ENCODE measurements at regions not wholly inside any gene's neighbourhood (a gene's known extent, or its start where the extent isn't known, plus 50 kb on each side); places are given as distances from the start of the nearest gene placed in this dataset.
"Not testable (repeated sequence)": the region's sequence is repeated elsewhere in the genome, so short reads cannot be mapped to it uniquely, and the experiment has no call there.

GRCh38 chr2:129532158-129532557 is 447.3 kb upstream of the RAB6C start:
- H3K4me3 Mint-ChIP-seq; H3K27ac Mint-ChIP-seq; H3K27me3 Mint-ChIP-seq (ENCODE audit: low read depth in 3 of 3); H3K36me3 Mint-ChIP-seq; DNase-seq; H3K4me1 Mint-ChIP-seq: not testable (repeated sequence)
- H3K9me3 Mint-ChIP-seq: peaks cover 6 to 30% (median 8%) of the 10 kb centered on the region in 6 donors

- H3K9me3 Mint-ChIP-seq: peaks cover 0 to 11% (median 3%) of the 10 kb centered on the region in 6 donors
- H3K4me1 Mint-ChIP-seq: no peaks in the 10 kb centered on the region
- no peaks in the 10 kb centered on the region for H3K36me3 Mint-ChIP-seq
- H3K27ac Mint-ChIP-seq: no peak overlapping the region
- no peak for DNase-seq
- H3K27me3 Mint-ChIP-seq (ENCODE audit: low read depth in 3 of 3): peaks cover 0 to 3% (median 2%) of the 10 kb centered on the region in 3 donors
- no peak overlapping the region for H3K4me3 Mint-ChIP-seq
Observed at GRCh38 chr2:129548880-129549279, 430.6 kb upstream of the RAB6C start.

- Mint-ChIP-seq H3K27me3 (ENCODE audit: low read depth in 3 of 3) (peaks cover 0 to 2% (median under 1%) of the 10 kb centered on the region in 3 donors), H3K27ac (no peak overlapping the region), H3K36me3 (no peaks in the 10 kb centered on the region), H3K4me3 (no peak overlapping the region), H3K4me1 (no peaks in the 10 kb centered on the region), H3K9me3 (peaks cover 0 to 10% (median 0%) of the 10 kb centered on the region in 6 donors)
- no peak for DNase-seq
Observed at GRCh38 chr2:129550536-129550935, 428.9 kb upstream of the RAB6C start.

GRCh38 chr2:129554373-129554772 is 425.1 kb upstream of the RAB6C start:
- Mint-ChIP-seq H3K4me1 (no peaks in the 10 kb centered on the region), H3K9me3 (peaks cover 0 to 7% (median 0%) of the 10 kb centered on the region in 6 donors), H3K36me3 (no peaks in the 10 kb centered on the region), H3K27ac (no peak overlapping the region), H3K4me3 (no peak overlapping the region), H3K27me3 (ENCODE audit: low read depth in 3 of 3) (peaks cover 0 to 1% (median 0%) of the 10 kb centered on the region in 3 donors)
- DNase-seq: no peak

- Mint-ChIP-seq H3K27me3 (ENCODE audit: low read depth in 3 of 3) (peaks cover 0 to 4% (median 0%) of the 10 kb centered on the region in 3 donors), H3K9me3 (peaks cover 0 to 6% (median 0%) of the 10 kb centered on the region in 6 donors), H3K4me1 (no peaks in the 10 kb centered on the region), H3K4me3 (no peak overlapping the region), H3K27ac (no peak overlapping the region), H3K36me3 (no peaks in the 10 kb centered on the region)
- DNase-seq: no peak
Observed at GRCh38 chr2:129559101-129559500, 420.4 kb upstream of the RAB6C start.

- Mint-ChIP-seq H3K4me1 (no peaks in the 10 kb centered on the region), H3K4me3 (no peak overlapping the region), H3K9me3 (peaks cover 6 to 30% (median 10%) of the 10 kb centered on the region in 6 donors), H3K36me3 (no peaks in the 10 kb centered on the region), H3K27me3 (ENCODE audit: low read depth in 3 of 3) (peaks cover 1 to 6% (median 6%) of the 10 kb centered on the region in 3 donors), H3K27ac (no peak overlapping the region)
- DNase-seq: no peak
Observed at GRCh38 chr2:129565551-129566109, 413.8 kb upstream of the RAB6C start.

GRCh38 chr2:129570812-129571211 is 408.7 kb upstream of the RAB6C start:
- DNase-seq; H3K27ac Mint-ChIP-seq; H3K4me1 Mint-ChIP-seq; H3K4me3 Mint-ChIP-seq; H3K27me3 Mint-ChIP-seq (ENCODE audit: low read depth in 3 of 3); H3K36me3 Mint-ChIP-seq: not testable (repeated sequence)
- H3K9me3 Mint-ChIP-seq: peaks cover 14 to 36% (median 30%) of the 10 kb centered on the region in 6 donors

- Mint-ChIP-seq H3K4me1 (no peaks in the 10 kb centered on the region), H3K4me3 (no peak overlapping the region), H3K27ac (no peak overlapping the region), H3K27me3 (ENCODE audit: low read depth in 3 of 3) (peaks cover 0 to 5% (median 2%) of the 10 kb centered on the region in 3 donors), H3K36me3 (no peaks in the 10 kb centered on the region), H3K9me3 (peaks cover 9 to 25% (median 20%) of the 10 kb centered on the region in 6 donors)
- DNase-seq: no peak
Observed at GRCh38 chr2:129575431-129575830, 404.0 kb upstream of the RAB6C start.

GRCh38 chr2:129575880-129576279 is 403.6 kb upstream of the RAB6C start:
- H3K4me3 Mint-ChIP-seq: no peak overlapping the region
- H3K27ac Mint-ChIP-seq: no peak overlapping the region
- H3K36me3 Mint-ChIP-seq: no peaks in the 10 kb centered on the region
- DNase-seq: no peak
- no peaks in the 10 kb centered on the region for H3K4me1 Mint-ChIP-seq
- H3K27me3 Mint-ChIP-seq (ENCODE audit: low read depth in 3 of 3): peaks cover 0 to 5% (median 2%) of the 10 kb centered on the region in 3 donors
- peaks cover 6 to 21% (median 17%) of the 10 kb centered on the region in 6 donors for H3K9me3 Mint-ChIP-seq

- Mint-ChIP-seq H3K27ac (no peak overlapping the region), H3K9me3 (peaks cover 0 to 17% (median 6%) of the 10 kb centered on the region in 6 donors), H3K4me1 (no peaks in the 10 kb centered on the region), H3K36me3 (peaks cover 0 to 4% (median 0%) of the 10 kb centered on the region in 3 donors), H3K27me3 (ENCODE audit: low read depth in 3 of 3) (peaks cover 0 to 2% (median 2%) of the 10 kb centered on the region in 3 donors), H3K4me3 (no peak overlapping the region)
- DNase-seq: no peak
Observed at GRCh38 chr2:129580001-129580400, 399.5 kb upstream of the RAB6C start.

- H3K4me1 Mint-ChIP-seq: no peaks in the 10 kb centered on the region
- H3K27me3 Mint-ChIP-seq (ENCODE audit: low read depth in 3 of 3): peaks cover 0 to 7% (median 0%) of the 10 kb centered on the region in 3 donors
Observed at GRCh38 chr2:129585760-129586159, 393.7 kb upstream of the RAB6C start.

GRCh38 chr2:129587426-129588064 is 391.9 kb upstream of the RAB6C start:
- DNase-seq: no peak
- no peaks in the 10 kb centered on the region for H3K4me1 Mint-ChIP-seq
- H3K9me3 Mint-ChIP-seq: peaks cover 0 to 10% (median 0%) of the 10 kb centered on the region in 6 donors
- H3K36me3 Mint-ChIP-seq: no peaks in the 10 kb centered on the region
- peaks cover 0 to 7% (median 0%) of the 10 kb centered on the region in 3 donors for H3K27me3 Mint-ChIP-seq (ENCODE audit: low read depth in 3 of 3)
- no peak overlapping the region for H3K4me3 Mint-ChIP-seq
- no peak overlapping the region for H3K27ac Mint-ChIP-seq

More at GRCh38 chr2:129585760-129586159, 393.7 kb upstream of the RAB6C start:
- no peak overlapping the region for H3K4me3 Mint-ChIP-seq
- H3K36me3 Mint-ChIP-seq: peaks cover 0 to 4% (median 0%) of the 10 kb centered on the region in 3 donors
- peaks cover 0 to 19% (median 6%) of the 10 kb centered on the region in 6 donors for H3K9me3 Mint-ChIP-seq
- no peak for DNase-seq
- no peak overlapping the region for H3K27ac Mint-ChIP-seq

- H3K27me3 Mint-ChIP-seq (ENCODE audit: low read depth in 3 of 3): peaks cover 0 to 8% (median 4%) of the 10 kb centered on the region in 3 donors
- H3K4me3 Mint-ChIP-seq: no peak overlapping the region
- H3K4me1 Mint-ChIP-seq: no peaks in the 10 kb centered on the region
- no peak for DNase-seq
- H3K9me3 Mint-ChIP-seq: peaks cover 0 to 12% (median 3%) of the 10 kb centered on the region in 6 donors
- H3K27ac Mint-ChIP-seq: no peak overlapping the region
- no peaks in the 10 kb centered on the region for H3K36me3 Mint-ChIP-seq
Observed at GRCh38 chr2:129604560-129604959, 374.9 kb upstream of the RAB6C start.

GRCh38 chr2:129605646-129606045 is 373.8 kb upstream of the RAB6C start:
- peaks cover under 1 to 8% (median 4%) of the 10 kb centered on the region in 3 donors for H3K27me3 Mint-ChIP-seq (ENCODE audit: low read depth in 3 of 3)

More at GRCh38 chr2:129605646-129606045, 373.8 kb upstream of the RAB6C start:
- DNase-seq: no peak
- Mint-ChIP-seq H3K27ac (no peak overlapping the region), H3K4me3 (no peak overlapping the region), H3K4me1 (no peaks in the 10 kb centered on the region), H3K9me3 (peaks cover 0 to 12% (median 3%) of the 10 kb centered on the region in 6 donors), H3K36me3 (no peaks in the 10 kb centered on the region)
